Right atrium auricular region (tissue), 2 donors: ENCODE measurements at regions not wholly inside any gene's neighbourhood (a gene's known extent, or its start where the extent isn't known, plus 50 kb on each side); places are given as distances from the start of the nearest gene placed in this dataset.

Source experiments
- DNase-seq: peaks from one replicate; pipeline ENCODE4 v3.0.0-alpha.2; 2019; ENCODE audit warnings: low spot score
- H3K27ac ChIP-seq, 2 donors: fragments of 200-600 bp; sonication (generic); 1 replicate in 1 of 2; 2 replicates in 1 of 2; pipeline ENCODE4 v1.5.1; 2016 to 2019
- H3K27me3 ChIP-seq, 2 donors: fragments of 200-600 bp; sonication (generic); one replicate each; pipeline versions ENCODE4 v1.5.1 to v1.6.0; 2017 to 2019
- H3K36me3 ChIP-seq: fragments of 200-600 bp; sonication (generic); one replicate; pipeline ENCODE4 v1.5.1; 2016
- H3K4me1 ChIP-seq, 2 donors: fragments of 200-600 bp; sonication (generic); one replicate each; pipeline versions ENCODE4 v1.5.1 to v1.6.0; 2017 to 2019
- H3K4me3 ChIP-seq, 2 donors: fragments of 200-600 bp; sonication (generic); 1 replicate in 1 of 2; 2 replicates in 1 of 2; pipeline ENCODE4 v1.5.1; 2017 to 2019; ENCODE audit warnings: mild to moderate bottlenecking in 1 of 2, moderate library complexity in 1 of 2
- H3K9me3 ChIP-seq, 2 donors: fragments of 200-600 bp; sonication (generic); one replicate each; pipeline ENCODE4 v1.5.1; 2019
- TF ChIP-seq, protein P1 (sequence below), 2 donors: fragments of 200-600 bp; sonication (generic); IDR thresholded peaks; one replicate each; pipeline ENCODE4 v1.5.1; 2019; ENCODE audit warnings: antibody characterized with exemption in 2 of 2

DNA sequence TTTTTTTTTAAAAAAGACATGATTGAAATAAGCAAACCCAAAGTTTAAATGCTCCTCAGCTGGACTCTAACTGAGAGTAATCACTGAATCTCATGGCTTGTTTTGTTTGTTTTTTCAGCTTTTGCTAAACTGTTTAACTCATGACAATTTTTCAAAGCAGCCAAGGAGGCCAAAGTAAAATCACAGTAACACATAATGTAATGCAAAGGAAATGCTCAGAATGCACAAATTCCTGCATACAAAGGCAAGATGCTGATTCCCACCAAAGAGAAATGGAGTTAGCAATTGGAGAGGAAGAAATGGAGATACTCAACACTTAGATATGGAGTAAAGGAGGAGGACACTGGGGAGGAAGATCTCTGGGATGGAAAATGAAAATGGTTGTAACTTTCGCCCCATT, 126.2 kb upstream of the SOX5 start:
- Histone ChIP-seq H3K36me3 (no peaks in the 10 kb centered on the region), H3K4me1 (no peaks in the 10 kb centered on the region), H3K9me3 (no peaks in the 10 kb centered on the region), H3K27me3 (no peaks in the 10 kb centered on the region), H3K27ac (no peak overlapping the region), H3K4me3 (no peak overlapping the region)
- TF ChIP-seq, protein P1, sequence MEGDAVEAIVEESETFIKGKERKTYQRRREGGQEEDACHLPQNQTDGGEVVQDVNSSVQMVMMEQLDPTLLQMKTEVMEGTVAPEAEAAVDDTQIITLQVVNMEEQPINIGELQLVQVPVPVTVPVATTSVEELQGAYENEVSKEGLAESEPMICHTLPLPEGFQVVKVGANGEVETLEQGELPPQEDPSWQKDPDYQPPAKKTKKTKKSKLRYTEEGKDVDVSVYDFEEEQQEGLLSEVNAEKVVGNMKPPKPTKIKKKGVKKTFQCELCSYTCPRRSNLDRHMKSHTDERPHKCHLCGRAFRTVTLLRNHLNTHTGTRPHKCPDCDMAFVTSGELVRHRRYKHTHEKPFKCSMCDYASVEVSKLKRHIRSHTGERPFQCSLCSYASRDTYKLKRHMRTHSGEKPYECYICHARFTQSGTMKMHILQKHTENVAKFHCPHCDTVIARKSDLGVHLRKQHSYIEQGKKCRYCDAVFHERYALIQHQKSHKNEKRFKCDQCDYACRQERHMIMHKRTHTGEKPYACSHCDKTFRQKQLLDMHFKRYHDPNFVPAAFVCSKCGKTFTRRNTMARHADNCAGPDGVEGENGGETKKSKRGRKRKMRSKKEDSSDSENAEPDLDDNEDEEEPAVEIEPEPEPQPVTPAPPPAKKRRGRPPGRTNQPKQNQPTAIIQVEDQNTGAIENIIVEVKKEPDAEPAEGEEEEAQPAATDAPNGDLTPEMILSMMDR (IDR thresholded peaks at IDR 0.05): no peak
- no peak for DNase-seq

GRCh38 chr12:24073170-24073810, 123.8 kb upstream of the SOX5 start:
- DNase-seq: no peak
- Histone ChIP-seq H3K36me3 (no peaks in the 10 kb centered on the region), H3K27me3 (no peaks in the 10 kb centered on the region), H3K4me1 (peaks cover 0 to 4% of the 10 kb centered on the region in 2 donors), H3K27ac (no peak overlapping the region), H3K4me3 (no peak overlapping the region), H3K9me3 (no peaks in the 10 kb centered on the region)
- TF ChIP-seq, protein P1 (IDR thresholded peaks at IDR 0.05): no peak

- H3K27ac ChIP-seq: no peak overlapping the region
- no peaks in the 10 kb centered on the region for H3K36me3 ChIP-seq
- no peaks in the 10 kb centered on the region for H3K9me3 ChIP-seq
- TF ChIP-seq, protein P1 (IDR thresholded peaks at IDR 0.05): no peak
- H3K4me1 ChIP-seq: peaks cover 0 to 4% of the 10 kb centered on the region in 2 donors
- DNase-seq: no peak
- no peak overlapping the region for H3K4me3 ChIP-seq
- no peaks in the 10 kb centered on the region for H3K27me3 ChIP-seq
These were observed 122.8 kb upstream of the SOX5 start for GRCh38 chr12:24072302-24072701.

DNA sequence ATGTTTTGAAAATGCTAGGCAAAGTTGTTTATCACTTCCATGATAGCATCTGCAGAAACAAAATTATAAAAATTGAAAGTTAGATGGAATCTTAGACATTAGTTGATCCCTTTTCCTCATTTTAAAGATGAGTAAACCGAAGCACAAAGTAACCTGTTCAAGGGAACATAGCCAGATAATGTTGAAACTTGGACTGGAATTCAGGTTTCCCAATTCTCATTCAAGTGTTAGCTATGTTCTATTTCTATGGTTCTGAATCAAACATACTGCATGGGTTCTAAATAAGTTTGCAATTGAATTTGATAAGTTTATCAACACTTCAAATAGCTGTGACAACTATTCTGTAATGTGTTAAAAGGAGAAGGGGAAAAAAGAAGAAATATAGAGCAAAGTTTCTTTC, 122.4 kb upstream of the SOX5 start:
- Histone ChIP-seq H3K27ac (no peak overlapping the region), H3K4me1 (peaks cover 0 to 4% of the 10 kb centered on the region in 2 donors), H3K36me3 (no peaks in the 10 kb centered on the region), H3K4me3 (no peak overlapping the region), H3K27me3 (no peaks in the 10 kb centered on the region), H3K9me3 (no peaks in the 10 kb centered on the region)
- no peak for DNase-seq
- TF ChIP-seq, protein P1 (IDR thresholded peaks at IDR 0.05): no peak

DNA sequence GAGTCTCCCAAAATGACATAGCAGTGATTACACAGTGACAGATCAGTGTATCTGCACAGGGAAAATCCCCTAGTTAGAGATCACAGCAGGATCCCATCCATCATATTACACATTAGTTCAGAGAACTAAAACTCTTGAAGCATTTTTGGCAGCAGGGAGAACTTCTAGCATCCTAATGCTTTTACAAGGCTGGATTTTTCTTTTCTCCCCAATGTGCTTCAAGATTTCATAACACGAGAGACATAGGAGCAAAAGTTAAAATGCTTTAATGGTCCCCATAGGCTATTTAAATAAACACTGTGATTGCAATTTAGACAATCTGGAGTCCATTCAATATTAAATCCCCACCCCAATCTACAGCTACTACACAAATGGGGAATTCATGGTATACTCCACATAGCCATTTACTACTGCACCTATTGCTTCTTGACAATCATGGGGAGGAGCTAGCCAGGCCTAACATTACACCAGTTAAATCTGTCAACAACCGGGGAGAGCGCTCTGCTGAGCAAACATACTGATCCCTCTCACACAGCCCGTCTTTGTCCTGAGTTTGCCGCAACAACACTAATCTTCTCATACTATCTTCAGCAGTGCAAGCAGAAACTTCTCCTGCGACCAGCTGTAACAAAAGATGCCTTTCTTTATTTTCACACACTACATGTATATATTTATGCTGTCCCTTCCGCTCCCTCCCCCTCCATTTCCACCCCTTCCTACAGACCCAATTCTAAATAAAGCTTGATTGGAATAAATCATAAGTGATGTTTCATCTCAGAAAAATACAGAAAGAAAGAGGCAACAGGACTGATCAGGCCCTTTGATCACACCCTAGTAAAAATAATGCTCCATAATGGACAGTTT, 120.3 kb upstream of the SOX5 start:
- DNase-seq: no peak
- H3K9me3 ChIP-seq: no peaks in the 10 kb centered on the region
- peaks cover 0 to 4% of the 10 kb centered on the region in 2 donors for H3K4me1 ChIP-seq
- TF ChIP-seq, protein P1 (IDR thresholded peaks at IDR 0.05): no peak
- H3K27ac ChIP-seq: no peak overlapping the region
- H3K4me3 ChIP-seq: no peak overlapping the region
- no peaks in the 10 kb centered on the region for H3K36me3 ChIP-seq
- no peaks in the 10 kb centered on the region for H3K27me3 ChIP-seq
